ENCODE measurements at regions not wholly inside any gene's neighbourhood (a gene's known extent, or its start where the extent isn't known, plus 50 kb on each side); places are given as distances from the start of the nearest gene placed in this dataset.

DNA sequence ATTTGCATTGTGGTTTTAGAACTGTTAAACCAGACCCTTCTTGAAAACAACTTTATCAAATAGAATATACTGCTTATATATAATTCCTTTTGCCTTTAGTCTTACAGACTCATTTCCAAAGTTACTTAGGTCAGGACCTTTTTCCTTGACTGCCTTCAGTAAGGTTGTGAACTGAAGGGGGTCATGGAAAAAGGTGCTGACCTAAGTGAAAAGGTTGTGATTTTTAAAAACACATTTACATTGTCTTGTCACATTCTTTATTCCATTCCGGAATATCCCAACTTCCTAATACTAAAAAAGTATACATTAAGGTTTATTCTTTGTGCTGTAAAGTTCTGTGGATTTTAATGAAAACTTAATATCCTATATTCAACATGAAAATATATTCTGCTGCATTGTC, 581.4 kb downstream of the SOCS6 start:
- TF ChIP-seq FOXP2 (optimal IDR thresholded peaks at IDR 0.05; ENCODE audit: borderline replicate concordance, extremely low read depth, extremely low read length, insufficient read depth) (no peak), POLR2AphosphoS5 (IDR thresholded peaks at IDR 0.05; ENCODE audit: low read depth, low read length) (no peak), SIN3A (IDR thresholded peaks at IDR 0.05; ENCODE audit: borderline replicate concordance, insufficient read depth, low read length) (no peak), TAF1 (IDR thresholded peaks at IDR 0.05; ENCODE audit: borderline replicate concordance, insufficient read depth, low read length) (no peak)
- TF ChIP-seq, protein P1, sequence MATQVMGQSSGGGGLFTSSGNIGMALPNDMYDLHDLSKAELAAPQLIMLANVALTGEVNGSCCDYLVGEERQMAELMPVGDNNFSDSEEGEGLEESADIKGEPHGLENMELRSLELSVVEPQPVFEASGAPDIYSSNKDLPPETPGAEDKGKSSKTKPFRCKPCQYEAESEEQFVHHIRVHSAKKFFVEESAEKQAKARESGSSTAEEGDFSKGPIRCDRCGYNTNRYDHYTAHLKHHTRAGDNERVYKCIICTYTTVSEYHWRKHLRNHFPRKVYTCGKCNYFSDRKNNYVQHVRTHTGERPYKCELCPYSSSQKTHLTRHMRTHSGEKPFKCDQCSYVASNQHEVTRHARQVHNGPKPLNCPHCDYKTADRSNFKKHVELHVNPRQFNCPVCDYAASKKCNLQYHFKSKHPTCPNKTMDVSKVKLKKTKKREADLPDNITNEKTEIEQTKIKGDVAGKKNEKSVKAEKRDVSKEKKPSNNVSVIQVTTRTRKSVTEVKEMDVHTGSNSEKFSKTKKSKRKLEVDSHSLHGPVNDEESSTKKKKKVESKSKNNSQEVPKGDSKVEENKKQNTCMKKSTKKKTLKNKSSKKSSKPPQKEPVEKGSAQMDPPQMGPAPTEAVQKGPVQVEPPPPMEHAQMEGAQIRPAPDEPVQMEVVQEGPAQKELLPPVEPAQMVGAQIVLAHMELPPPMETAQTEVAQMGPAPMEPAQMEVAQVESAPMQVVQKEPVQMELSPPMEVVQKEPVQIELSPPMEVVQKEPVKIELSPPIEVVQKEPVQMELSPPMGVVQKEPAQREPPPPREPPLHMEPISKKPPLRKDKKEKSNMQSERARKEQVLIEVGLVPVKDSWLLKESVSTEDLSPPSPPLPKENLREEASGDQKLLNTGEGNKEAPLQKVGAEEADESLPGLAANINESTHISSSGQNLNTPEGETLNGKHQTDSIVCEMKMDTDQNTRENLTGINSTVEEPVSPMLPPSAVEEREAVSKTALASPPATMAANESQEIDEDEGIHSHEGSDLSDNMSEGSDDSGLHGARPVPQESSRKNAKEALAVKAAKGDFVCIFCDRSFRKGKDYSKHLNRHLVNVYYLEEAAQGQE (IDR thresholded peaks at IDR 0.05; ENCODE audit: insufficient read depth in 1 of 2, low read depth in 2 of 2, low read length in 2 of 2): no peak

DNA sequence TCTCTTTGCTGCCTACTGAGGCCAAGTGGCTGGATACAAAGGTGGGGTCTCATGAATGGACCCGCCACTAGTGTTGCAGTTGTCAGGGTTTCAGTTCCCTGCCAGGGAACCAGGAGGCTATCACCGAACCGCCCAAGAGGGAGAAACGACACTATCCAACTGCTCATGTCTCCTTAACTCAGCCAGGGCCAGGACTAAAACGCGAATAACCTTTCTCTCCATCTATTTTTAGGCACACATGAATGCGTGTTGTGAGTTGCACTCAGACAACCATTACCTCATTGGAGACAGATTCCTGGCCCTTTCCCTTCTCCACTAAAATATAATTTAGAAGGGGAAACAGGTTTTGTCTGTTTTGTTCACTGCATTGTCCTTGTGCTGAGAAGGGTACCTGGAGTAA, 559.5 kb downstream of the SOCS6 start:
- TF ChIP-seq POLR2AphosphoS5 (IDR thresholded peaks at IDR 0.05; ENCODE audit: low read depth, low read length): no peak
- TF ChIP-seq SIN3A (IDR thresholded peaks at IDR 0.05; ENCODE audit: borderline replicate concordance, insufficient read depth, low read length): no peak
- TF ChIP-seq, protein P1 (IDR thresholded peaks at IDR 0.05; ENCODE audit: insufficient read depth in 1 of 2, low read depth in 2 of 2, low read length in 2 of 2): no peak
- no peak for TF ChIP-seq FOXP2 (optimal IDR thresholded peaks at IDR 0.05; ENCODE audit: borderline replicate concordance, extremely low read depth, extremely low read length, insufficient read depth)
- TF ChIP-seq TAF1 (IDR thresholded peaks at IDR 0.05; ENCODE audit: borderline replicate concordance, insufficient read depth, low read length): no peak

DNA sequence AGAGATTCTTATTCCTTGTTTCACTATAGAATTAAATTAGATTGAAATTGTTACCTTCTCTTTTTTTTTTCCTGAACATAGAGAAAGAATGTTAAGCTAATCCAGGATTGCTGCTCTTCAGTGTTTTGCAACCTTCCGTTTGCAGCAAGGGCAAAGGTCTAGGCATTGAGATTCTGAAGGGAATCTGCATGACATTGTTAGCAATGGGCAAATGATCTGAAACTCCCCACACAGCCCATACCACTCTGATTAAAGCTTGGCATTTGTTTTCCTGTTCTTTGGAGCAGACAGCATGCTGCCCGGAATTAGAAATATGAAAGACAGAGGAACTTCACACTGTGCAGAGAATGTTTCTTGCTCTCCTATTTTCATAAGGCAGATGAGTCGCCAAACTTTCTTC, 551.8 kb downstream of the SOCS6 start:
- no peak for TF ChIP-seq POLR2AphosphoS5 (IDR thresholded peaks at IDR 0.05; ENCODE audit: low read depth, low read length)
- TF ChIP-seq TAF1 (IDR thresholded peaks at IDR 0.05; ENCODE audit: borderline replicate concordance, insufficient read depth, low read length): no peak
- no peak for TF ChIP-seq SIN3A (IDR thresholded peaks at IDR 0.05; ENCODE audit: borderline replicate concordance, insufficient read depth, low read length)
- no peak for TF ChIP-seq FOXP2 (optimal IDR thresholded peaks at IDR 0.05; ENCODE audit: borderline replicate concordance, extremely low read depth, extremely low read length, insufficient read depth)
- TF ChIP-seq, protein P1 (IDR thresholded peaks at IDR 0.05; ENCODE audit: insufficient read depth in 1 of 2, low read depth in 2 of 2, low read length in 2 of 2): no peak

DNA sequence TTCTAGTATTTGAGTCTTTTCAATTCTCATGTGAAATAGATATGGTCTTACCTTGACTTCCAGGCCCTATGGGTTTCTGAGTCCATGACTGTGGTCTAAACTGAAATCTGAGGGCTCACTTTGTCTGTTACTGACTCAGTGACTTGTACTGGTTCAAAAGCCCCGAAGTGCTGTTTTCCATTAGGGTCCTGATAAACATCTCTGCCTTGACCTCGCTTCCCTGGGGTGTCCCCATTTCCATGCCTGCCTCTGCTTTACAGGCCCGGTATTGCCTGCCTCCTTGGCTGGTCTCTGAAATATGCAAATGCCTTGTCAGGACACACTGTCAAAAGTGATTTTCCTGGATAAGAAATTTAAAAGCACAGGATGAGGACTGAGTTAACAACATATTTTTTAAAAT, 538.8 kb downstream of the SOCS6 start:
- TF ChIP-seq SIN3A (IDR thresholded peaks at IDR 0.05; ENCODE audit: borderline replicate concordance, insufficient read depth, low read length) (no peak), POLR2AphosphoS5 (IDR thresholded peaks at IDR 0.05; ENCODE audit: low read depth, low read length) (no peak), TAF1 (IDR thresholded peaks at IDR 0.05; ENCODE audit: borderline replicate concordance, insufficient read depth, low read length) (no peak), FOXP2 (optimal IDR thresholded peaks at IDR 0.05; ENCODE audit: borderline replicate concordance, extremely low read depth, extremely low read length, insufficient read depth) (no peak)
- TF ChIP-seq, protein P1 (IDR thresholded peaks at IDR 0.05; ENCODE audit: insufficient read depth in 1 of 2, low read depth in 2 of 2, low read length in 2 of 2): no peak

DNA sequence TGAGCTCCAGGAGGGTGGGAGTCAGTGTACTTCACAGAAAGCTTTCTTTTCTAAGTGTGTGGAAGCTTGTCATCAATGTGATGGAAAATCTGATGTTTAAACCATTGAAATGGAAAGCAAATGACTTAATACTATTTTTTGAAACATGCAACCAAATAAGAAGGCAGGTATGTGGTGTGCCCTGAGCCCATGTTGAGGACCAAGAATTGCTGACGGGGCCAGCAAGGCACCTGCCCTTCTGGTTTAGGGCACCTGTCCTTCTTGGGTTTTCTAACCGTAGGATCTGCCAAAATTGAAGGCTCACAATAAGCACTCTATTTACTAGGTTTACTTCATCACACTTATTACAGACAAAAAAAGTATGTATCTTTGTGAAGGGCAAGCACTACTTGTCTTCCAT, 537.7 kb downstream of the SOCS6 start:
- no peak for TF ChIP-seq FOXP2 (optimal IDR thresholded peaks at IDR 0.05; ENCODE audit: borderline replicate concordance, extremely low read depth, extremely low read length, insufficient read depth)
- TF ChIP-seq, protein P1 (IDR thresholded peaks at IDR 0.05; ENCODE audit: insufficient read depth in 1 of 2, low read depth in 2 of 2, low read length in 2 of 2): no peak
- no peak for TF ChIP-seq TAF1 (IDR thresholded peaks at IDR 0.05; ENCODE audit: borderline replicate concordance, insufficient read depth, low read length)
- no peak for TF ChIP-seq POLR2AphosphoS5 (IDR thresholded peaks at IDR 0.05; ENCODE audit: low read depth, low read length)
- TF ChIP-seq SIN3A (IDR thresholded peaks at IDR 0.05; ENCODE audit: borderline replicate concordance, insufficient read depth, low read length): no peak

Measured in PFSK-1 (cell line).